SHP77 (cell line): ENCODE measurements at regions not wholly inside any gene's neighbourhood (a gene's known extent, or its start where the extent isn't known, plus 50 kb on each side); places are given as distances from the start of the nearest gene placed in this dataset.
"Not testable (repeated sequence)": the region's sequence is repeated elsewhere in the genome, so short reads cannot be mapped to it uniquely, and the experiment has no call there.

Experiments used
- DNase-seq, 2 experiments: peaks; one replicate each; lab custom pipeline; 2025; lab: John Stamatoyannopoulos, UW

GRCh38 chr1:88466011-88466410 is 218.1 kb upstream of the PKN2 start:
- DNase-seq: no peak

- DNase-seq: no peak
These were observed 217.0 kb upstream of the PKN2 start for GRCh38 chr1:88466899-88467580.

GRCh38 chr1:88472298-88472697 is 211.8 kb upstream of the PKN2 start:
- no peak for DNase-seq

- no peak for DNase-seq
These were observed 211.4 kb upstream of the PKN2 start for GRCh38 chr1:88472714-88473113.

- no peak for DNase-seq
These were observed 209.3 kb upstream of the PKN2 start for GRCh38 chr1:88474555-88475304.

GRCh38 chr1:88484881-88485280 is 199.2 kb upstream of the PKN2 start:
- no peak for DNase-seq

- no peak for DNase-seq
These were observed 195.8 kb upstream of the PKN2 start for GRCh38 chr1:88488237-88488636.

GRCh38 chr1:88490676-88491075 is 193.4 kb upstream of the PKN2 start:
- no peak for DNase-seq

- DNase-seq: no peak
These were observed 184.4 kb upstream of the PKN2 start for GRCh38 chr1:88499671-88500070.

GRCh38 chr1:88502886-88503285 is 181.2 kb upstream of the PKN2 start:
- DNase-seq: no peak

- no peak for DNase-seq
These were observed 180.4 kb upstream of the PKN2 start for GRCh38 chr1:88503646-88504045.

GRCh38 chr1:88504601-88505000 is 179.5 kb upstream of the PKN2 start:
- no peak for DNase-seq

GRCh38 chr1:88509379-88509778 is 174.7 kb upstream of the PKN2 start:
- DNase-seq: no peak

GRCh38 chr1:88514544-88515060 is 169.5 kb upstream of the PKN2 start:
- no peak for DNase-seq

GRCh38 chr1:88517499-88517898 is 166.6 kb upstream of the PKN2 start:
- not testable (repeated sequence) for DNase-seq

GRCh38 chr1:88519156-88519555 is 164.9 kb upstream of the PKN2 start:
- no peak for DNase-seq

GRCh38 chr1:88523854-88524528 is 160.1 kb upstream of the PKN2 start:
- DNase-seq: no peak

- DNase-seq: no peak
These were observed 157.6 kb upstream of the PKN2 start for GRCh38 chr1:88526456-88526855.

GRCh38 chr1:88528792-88529191 is 155.3 kb upstream of the PKN2 start:
- DNase-seq: no peak

GRCh38 chr1:88529581-88529980 is 154.5 kb upstream of the PKN2 start:
- no peak for DNase-seq

- DNase-seq: no peak
These were observed 153.8 kb upstream of the PKN2 start for GRCh38 chr1:88530246-88530645.

- no peak for DNase-seq
These were observed 146.3 kb upstream of the PKN2 start for GRCh38 chr1:88537787-88538186.
